Neural cell (in vitro differentiated cells): ENCODE measurements at regions not wholly inside any gene's neighbourhood (a gene's known extent, or its start where the extent isn't known, plus 50 kb on each side); places are given as distances from the start of the nearest gene placed in this dataset.
A peak's percentile ranks its signal among the peaks of the same experiment; 100 is the strongest.

Experiments used
- H2AFZ ChIP-seq: fragments of 200-600, 300-800 bp; sonication (generic), shearing (Covaris generic); 2 replicates; pipeline ENCODE4 v1.6.0; 2014; ENCODE audit warnings: low read depth, mild to moderate bottlenecking, antibody characterized with exemption, low read length, moderate library complexity
- H3F3A ChIP-seq: fragments of 200-600 bp; shearing (Covaris generic); 2 replicates; pipeline ENCODE4 v1.6.1; 2016; ENCODE audit warnings: mild to moderate bottlenecking, moderate library complexity, mixed read lengths, antibody characterized with exemption, low read length; ENCODE audit not compliant: insufficient read depth, poor library complexity, severe bottlenecking
- H3K27ac ChIP-seq: fragments of 200-600, 300-800 bp; sonication (generic), shearing (Covaris generic); 2 replicates; pipeline ENCODE4 v1.5.1; 2014; ENCODE audit warnings: mild to moderate bottlenecking, low read length, moderate library complexity
- H3K27me3 ChIP-seq: fragments of 300-800, 200-600 bp; sonication (generic), shearing (Covaris generic); 2 replicates; pipeline ENCODE4 v1.6.0; 2014; ENCODE audit warnings: mild to moderate bottlenecking, low read depth, low read length, moderate library complexity; ENCODE audit not compliant: insufficient read depth
- H3K36me3 ChIP-seq: fragments of 300-800, 200-600 bp; sonication (generic), shearing (Covaris generic); 2 replicates; pipeline ENCODE4 v1.5.1; 2014; ENCODE audit warnings: mild to moderate bottlenecking, antibody characterized with exemption, low read length, moderate library complexity; ENCODE audit not compliant: insufficient read depth
- H3K4me2 ChIP-seq: fragments of 300-800, 200-600 bp; sonication (generic), shearing (Covaris generic); 2 replicates; pipeline ENCODE4 v1.6.0; 2014; ENCODE audit warnings: mild to moderate bottlenecking, low read length
- H3K4me3 ChIP-seq: fragments of 300-800, 200-600 bp; sonication (generic), shearing (Covaris generic); 2 replicates; pipeline ENCODE4 v1.5.1; 2014; ENCODE audit warnings: mild to moderate bottlenecking, low read length, moderate library complexity
- H3K79me2 ChIP-seq: fragments of 200-600 bp; shearing (Covaris generic); replicated peaks from 2 replicates; pipeline ENCODE4 v1.6.0; 2014; ENCODE audit warnings: mild to moderate bottlenecking, low read length, moderate library complexity; ENCODE audit not compliant: insufficient read depth
- H3K9ac ChIP-seq: fragments of 300-800, 200-600 bp; sonication (generic), shearing (Covaris generic); 2 replicates; pipeline ENCODE4 v1.6.1; 2016; ENCODE audit warnings: mild to moderate bottlenecking, low read length, mixed read lengths
- H3K9me2 ChIP-seq: fragments of 200-600 bp; shearing (Covaris generic); 2 replicates; pipeline ENCODE4 v1.6.1; 2016; ENCODE audit warnings: mild to moderate bottlenecking, low read length, mixed read lengths; ENCODE audit not compliant: insufficient read depth
- H3K9me3 ChIP-seq: fragments of 200-600, 300-800 bp; sonication (generic), shearing (Covaris generic); 2 replicates; pipeline ENCODE4 v1.6.1; 2016; ENCODE audit warnings: mild to moderate bottlenecking, mixed run types, low read length, moderate library complexity, mixed read lengths
- H4K20me1 ChIP-seq: fragments of 200-600 bp; shearing (Covaris generic); 2 replicates; pipeline ENCODE4 v1.6.1; 2016; ENCODE audit warnings: mild to moderate bottlenecking, mixed run types; ENCODE audit not compliant: insufficient read depth
- CTCF ChIP-seq: fragments of 450-650 bp; IDR thresholded peaks from 2 replicates; pipeline ENCODE4 v1.5.1; 2014; ENCODE audit warnings: antibody characterized with exemption, mild to moderate bottlenecking, moderate library complexity; ENCODE audit not compliant: poor library complexity, severe bottlenecking
- EP300 ChIP-seq: fragments of 450-650 bp; conservative IDR thresholded peaks from 2 replicates; pipeline ENCODE4 v1.6.1; 2014; ENCODE audit warnings: antibody characterized with exemption, mild to moderate bottlenecking, moderate library complexity; ENCODE audit not compliant: poor library complexity, severe bottlenecking
- EZH2 ChIP-seq: fragments of 200-600, 300-800 bp; shearing (Covaris generic), sonication (generic); IDR thresholded peaks from 2 replicates; pipeline ENCODE4 v1.6.1; 2014; ENCODE audit warnings: antibody characterized with exemption, low read length, borderline replicate concordance, mild to moderate bottlenecking; ENCODE audit not compliant: insufficient read depth, poor library complexity, severe bottlenecking
- MXI1 ChIP-seq: fragments of 450-650 bp; conservative IDR thresholded peaks from 2 replicates; pipeline ENCODE4 v1.6.1; 2014; ENCODE audit warnings: antibody characterized with exemption, mild to moderate bottlenecking; ENCODE audit not compliant: poor library complexity, severe bottlenecking
- POLR2AphosphoS5 ChIP-seq: IDR thresholded peaks from 2 replicates; pipeline ENCODE4 v1.6.1; 2012
- RAD21 ChIP-seq: fragments of 450-650 bp; conservative IDR thresholded peaks from 2 replicates; pipeline ENCODE4 v1.6.1; 2014; ENCODE audit warnings: antibody characterized with exemption, mild to moderate bottlenecking, moderate library complexity
- REST ChIP-seq: IDR thresholded peaks from 2 replicates; pipeline ENCODE4 v1.6.1; 2012; ENCODE audit warnings: borderline replicate concordance
- SMC3 ChIP-seq: fragments of 450-650 bp; conservative IDR thresholded peaks from 2 replicates; pipeline ENCODE4 v1.6.1; 2014; ENCODE audit warnings: antibody characterized with exemption, mild to moderate bottlenecking, moderate library complexity; ENCODE audit not compliant: poor library complexity
- TAF1 ChIP-seq: IDR thresholded peaks from 2 replicates; pipeline ENCODE4 v1.6.1; 2012; ENCODE audit warnings: low read depth

- Histone ChIP-seq H2AFZ (no peak overlapping the region), H3F3A (no peaks in the 10 kb centered on the region)
These were observed 311.1 kb downstream of the SLC6A15 start for GRCh38 chr12:84601483-84601882.

GRCh38 chr12:84599539-84599938 lies 313.1 kb downstream of the SLC6A15 start:
- H3K27me3 ChIP-seq = no peaks in the 10 kb centered on the region
- H3K9me3 ChIP-seq = no peaks in the 10 kb centered on the region
- no peaks in the 10 kb centered on the region for H3F3A ChIP-seq
- no peaks in the 10 kb centered on the region for H3K36me3 ChIP-seq
- no peak overlapping the region for H3K4me2 ChIP-seq
- H4K20me1 ChIP-seq = no peaks in the 10 kb centered on the region
- H2AFZ ChIP-seq = no peak overlapping the region
- no peaks in the 10 kb centered on the region for H3K9me2 ChIP-seq
- no peak overlapping the region for H3K9ac ChIP-seq
- peak overlapping the region; percentile 29 for H3K27ac ChIP-seq
- TF ChIP-seq EP300 = peak; percentile 96
- TF ChIP-seq EZH2 = no peak
- peak; percentile 26 for TF ChIP-seq CTCF
- TF ChIP-seq REST = peak; percentile 98
- peak; percentile 97 for TF ChIP-seq POLR2AphosphoS5
- no peak for TF ChIP-seq TAF1
- H3K4me3 ChIP-seq = peak overlapping the region; percentile 3
- H3K79me2 ChIP-seq = no peaks in the 10 kb centered on the region

More at GRCh38 chr12:84601483-84601882, 311.1 kb downstream of the SLC6A15 start:
- Histone ChIP-seq H3K27ac (no peak overlapping the region), H3K36me3 (no peaks in the 10 kb centered on the region), H3K4me2 (no peak overlapping the region), H3K9me3 (no peaks in the 10 kb centered on the region), H3K27me3 (no peaks in the 10 kb centered on the region), H3K79me2 (no peaks in the 10 kb centered on the region), H3K9me2 (no peaks in the 10 kb centered on the region), H3K9ac (no peak overlapping the region), H4K20me1 (no peaks in the 10 kb centered on the region), H3K4me3 (no peak overlapping the region)
- no peak for TF ChIP-seq EP300
- TF ChIP-seq RAD21 = no peak
- no peak for TF ChIP-seq SMC3
- no peak for TF ChIP-seq EZH2
- no peak for TF ChIP-seq POLR2AphosphoS5
- TF ChIP-seq MXI1 = no peak
- no peak for TF ChIP-seq TAF1
- no peak for TF ChIP-seq CTCF
- no peak for TF ChIP-seq REST
